Activated T-cell treated with anti-CD3 and anti-CD28 coated beads, Interleukin-2, amount 50 U/mL, for 24 hours (primary cell): ENCODE measurements at regions not wholly inside any gene's neighbourhood (a gene's known extent, or its start where the extent isn't known, plus 50 kb on each side); places are given as distances from the start of the nearest gene placed in this dataset.

Experiments used
- DNase-seq: peaks from one replicate; pipeline ENCODE4 v3.0.0-alpha.2; 2020
- H3K27ac Mint-ChIP-seq: 2 replicates; pipeline ENCODE4 v1.8.0; 2020; ENCODE audit warnings: mild to moderate bottlenecking, mixed read lengths
- H3K27me3 Mint-ChIP-seq: 2 replicates; pipeline ENCODE4 v1.8.0; 2020; ENCODE audit warnings: mixed read lengths
- H3K36me3 Mint-ChIP-seq: 2 replicates; pipeline ENCODE4 v1.8.0; 2020; ENCODE audit warnings: low read depth, mixed read lengths
- H3K4me1 Mint-ChIP-seq: 2 replicates; pipeline ENCODE4 v1.8.0; 2020; ENCODE audit warnings: low read depth, mixed read lengths
- H3K4me3 Mint-ChIP-seq: 2 replicates; pipeline ENCODE4 v1.8.0; 2020; ENCODE audit warnings: mild to moderate bottlenecking, moderate library complexity, mixed read lengths
- H3K9me3 Mint-ChIP-seq: 2 replicates; pipeline ENCODE4 v1.8.0; 2020; ENCODE audit warnings: mixed read lengths

DNA sequence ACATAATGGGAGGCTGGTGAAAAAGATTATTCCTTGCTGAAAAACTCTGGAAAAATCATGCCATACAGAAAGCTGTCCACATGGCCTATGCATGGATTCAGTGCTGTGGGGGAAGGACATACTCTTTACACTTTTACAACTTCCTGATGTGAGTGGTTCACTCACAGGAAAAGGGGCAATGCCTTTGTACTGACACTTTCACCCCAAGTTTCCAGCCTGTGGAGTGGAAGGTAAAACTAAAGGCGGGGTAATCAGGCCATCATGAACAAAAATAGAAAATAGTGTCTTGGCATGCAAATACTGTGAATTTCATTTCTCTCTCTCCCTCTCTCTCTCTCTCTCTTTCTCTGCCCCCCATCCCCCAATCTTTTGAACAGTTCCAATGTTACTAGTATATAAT is 281.8 kb downstream of the ETS1 start:
- Mint-ChIP-seq H3K36me3 (peaks cover 6% of the 10 kb centered on the region), H3K27me3 (no peaks in the 10 kb centered on the region), H3K4me1 (peaks cover 88% of the 10 kb centered on the region)

GRCh38 chr11:128304666-128305485 is 282.5 kb downstream of the ETS1 start:
- H3K9me3 Mint-ChIP-seq, result no peaks in the 10 kb centered on the region
- H3K36me3 Mint-ChIP-seq, result peaks cover 8% of the 10 kb centered on the region
- DNase-seq, result no peak
- no peaks in the 10 kb centered on the region for H3K27me3 Mint-ChIP-seq
- H3K27ac Mint-ChIP-seq, result peak overlapping the region; percentile 95
- H3K4me1 Mint-ChIP-seq, result peaks cover 88% of the 10 kb centered on the region
- peak overlapping the region; percentile 0 for H3K4me3 Mint-ChIP-seq

More for the DNA sequence above, 281.8 kb downstream of the ETS1 start:
- DNase-seq, result no peak
- Mint-ChIP-seq H3K9me3 (no peaks in the 10 kb centered on the region), H3K4me3 (peak overlapping the region; percentile 0), H3K27ac (peak overlapping the region; percentile 95)

DNA sequence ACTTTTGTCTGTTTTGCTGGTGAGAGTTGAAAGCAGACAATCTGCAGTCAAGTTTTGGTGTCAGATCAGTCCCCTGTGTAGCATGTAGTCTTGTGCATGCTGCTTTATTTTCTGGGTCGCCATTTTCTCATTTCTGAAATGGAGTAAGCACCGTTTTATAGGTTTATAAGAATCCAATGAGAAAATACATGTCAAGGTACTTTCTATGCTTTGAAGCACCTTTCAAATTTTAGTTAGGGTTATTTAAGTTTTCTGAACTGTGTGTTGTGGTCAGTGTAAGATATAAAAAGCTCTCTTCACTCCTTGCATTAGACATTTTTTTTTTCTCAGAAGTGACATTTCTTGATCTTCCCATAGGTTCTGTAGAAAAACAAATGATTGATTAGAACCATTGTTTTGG is 283.2 kb downstream of the ETS1 start:
- peaks cover 88% of the 10 kb centered on the region for H3K4me1 Mint-ChIP-seq
- peaks cover 8% of the 10 kb centered on the region for H3K36me3 Mint-ChIP-seq
- no peak for DNase-seq
- H3K4me3 Mint-ChIP-seq, result peak overlapping the region; percentile 1
- H3K27ac Mint-ChIP-seq, result peak overlapping the region; percentile 95
- no peaks in the 10 kb centered on the region for H3K27me3 Mint-ChIP-seq
- H3K9me3 Mint-ChIP-seq, result no peaks in the 10 kb centered on the region

DNA sequence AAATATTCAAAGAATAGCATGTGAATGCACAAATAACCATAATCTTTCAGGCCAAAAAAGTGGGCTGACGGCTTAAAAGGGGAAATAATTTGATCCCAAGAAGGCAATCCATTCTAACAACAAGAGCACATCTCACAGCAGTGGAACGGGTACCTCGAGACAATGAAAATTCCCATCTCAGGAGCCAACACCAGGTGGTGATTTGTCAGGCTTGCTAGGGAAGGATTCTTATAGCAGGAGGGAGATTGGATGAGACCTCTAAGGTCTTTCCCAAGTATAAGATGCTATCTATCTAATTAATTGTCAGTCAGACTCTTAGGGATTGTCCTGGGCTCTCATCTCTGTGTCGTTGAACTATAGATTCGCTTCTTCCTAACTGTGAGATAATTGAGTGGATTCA is 284.0 kb downstream of the ETS1 start:
- Mint-ChIP-seq H3K27me3 (no peaks in the 10 kb centered on the region), H3K36me3 (peaks cover 8% of the 10 kb centered on the region), H3K4me3 (no peak overlapping the region), H3K4me1 (peaks cover 89% of the 10 kb centered on the region), H3K27ac (peak overlapping the region; percentile 95), H3K9me3 (no peaks in the 10 kb centered on the region)
- no peak for DNase-seq

- DNase-seq, result peak; percentile 50
- Mint-ChIP-seq H3K9me3 (no peaks in the 10 kb centered on the region), H3K27me3 (no peaks in the 10 kb centered on the region), H3K4me3 (peak overlapping the region; percentile 80), H3K4me1 (peaks cover 89% of the 10 kb centered on the region), H3K36me3 (peaks cover 8% of the 10 kb centered on the region), H3K27ac (peak overlapping the region; percentile 95)
Observed at GRCh38 chr11:128302425-128303186, 284.8 kb downstream of the ETS1 start.

- no peak for DNase-seq
- H3K9me3 Mint-ChIP-seq, result no peaks in the 10 kb centered on the region
- H3K4me3 Mint-ChIP-seq, result peak overlapping the region; percentile 80
- H3K27ac Mint-ChIP-seq, result peak overlapping the region; percentile 95
- no peaks in the 10 kb centered on the region for H3K27me3 Mint-ChIP-seq
- peaks cover 94% of the 10 kb centered on the region for H3K4me1 Mint-ChIP-seq
- H3K36me3 Mint-ChIP-seq, result peaks cover 12% of the 10 kb centered on the region
Observed at GRCh38 chr11:128301756-128302155, 285.6 kb downstream of the ETS1 start.

DNA sequence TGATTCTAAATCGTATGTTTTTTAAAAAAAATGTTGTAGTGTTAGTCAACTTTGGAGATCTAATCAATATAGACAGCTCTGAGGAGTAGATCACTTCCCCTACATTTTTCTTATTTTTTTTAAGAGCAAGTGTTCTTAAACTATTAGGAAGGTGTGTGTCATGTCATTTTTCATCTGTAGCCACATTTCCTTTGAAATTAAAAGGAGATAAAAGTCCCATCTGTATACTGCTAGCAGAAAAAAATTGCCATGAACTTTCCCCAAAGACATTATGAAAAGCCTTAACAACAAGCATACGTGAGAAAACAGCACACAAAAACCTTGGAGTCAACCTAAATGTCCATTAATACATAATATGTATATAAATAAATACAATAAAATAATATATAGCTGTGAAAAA is 286.6 kb downstream of the ETS1 start:
- Mint-ChIP-seq H3K27ac (peak overlapping the region; percentile 93), H3K4me1 (peaks cover 94% of the 10 kb centered on the region), H3K36me3 (peaks cover 20% of the 10 kb centered on the region), H3K27me3 (no peaks in the 10 kb centered on the region), H3K4me3 (peak overlapping the region; percentile 41), H3K9me3 (no peaks in the 10 kb centered on the region)
- no peak for DNase-seq

- Mint-ChIP-seq H3K4me3 (peak overlapping the region; percentile 43), H3K36me3 (peaks cover 30% of the 10 kb centered on the region), H3K27me3 (no peaks in the 10 kb centered on the region), H3K4me1 (peaks cover 94% of the 10 kb centered on the region), H3K9me3 (peaks cover 4% of the 10 kb centered on the region), H3K27ac (peak overlapping the region; percentile 93)
- DNase-seq, result peak; percentile 56
Observed at GRCh38 chr11:128299132-128299726, 288.1 kb downstream of the ETS1 start.

GRCh38 chr11:128298271-128298670 is 289.1 kb downstream of the ETS1 start:
- Mint-ChIP-seq H3K4me3 (no peak overlapping the region), H3K27me3 (no peaks in the 10 kb centered on the region), H3K9me3 (peaks cover 4% of the 10 kb centered on the region), H3K4me1 (peaks cover 94% of the 10 kb centered on the region), H3K27ac (peak overlapping the region; percentile 93), H3K36me3 (peaks cover 39% of the 10 kb centered on the region)
- DNase-seq, result no peak

DNA sequence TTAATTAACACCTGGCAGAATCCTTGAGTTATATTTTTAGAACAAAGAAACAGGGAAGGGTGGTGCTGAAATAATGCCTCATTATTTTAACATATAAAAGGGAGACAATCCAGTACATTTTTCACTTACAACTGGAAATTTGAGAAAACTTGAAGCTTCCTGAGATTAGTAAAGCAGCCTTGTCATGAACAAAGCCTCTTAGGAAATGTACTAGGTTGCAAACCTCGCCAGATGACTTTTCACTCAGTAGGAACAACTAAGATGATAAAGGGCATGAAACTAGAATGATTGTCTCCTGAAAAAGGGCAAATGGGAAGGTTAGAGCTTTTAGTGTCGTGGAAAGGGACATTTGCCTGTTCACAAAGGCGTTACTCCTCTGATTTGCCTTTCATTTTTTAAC is 289.6 kb downstream of the ETS1 start:
- peaks cover 44% of the 10 kb centered on the region for H3K36me3 Mint-ChIP-seq
- peak overlapping the region; percentile 3 for H3K4me3 Mint-ChIP-seq
- peaks cover 4% of the 10 kb centered on the region for H3K9me3 Mint-ChIP-seq
- peaks cover 94% of the 10 kb centered on the region for H3K4me1 Mint-ChIP-seq
- H3K27ac Mint-ChIP-seq, result peak overlapping the region; percentile 93
- no peaks in the 10 kb centered on the region for H3K27me3 Mint-ChIP-seq
- no peak for DNase-seq

DNA sequence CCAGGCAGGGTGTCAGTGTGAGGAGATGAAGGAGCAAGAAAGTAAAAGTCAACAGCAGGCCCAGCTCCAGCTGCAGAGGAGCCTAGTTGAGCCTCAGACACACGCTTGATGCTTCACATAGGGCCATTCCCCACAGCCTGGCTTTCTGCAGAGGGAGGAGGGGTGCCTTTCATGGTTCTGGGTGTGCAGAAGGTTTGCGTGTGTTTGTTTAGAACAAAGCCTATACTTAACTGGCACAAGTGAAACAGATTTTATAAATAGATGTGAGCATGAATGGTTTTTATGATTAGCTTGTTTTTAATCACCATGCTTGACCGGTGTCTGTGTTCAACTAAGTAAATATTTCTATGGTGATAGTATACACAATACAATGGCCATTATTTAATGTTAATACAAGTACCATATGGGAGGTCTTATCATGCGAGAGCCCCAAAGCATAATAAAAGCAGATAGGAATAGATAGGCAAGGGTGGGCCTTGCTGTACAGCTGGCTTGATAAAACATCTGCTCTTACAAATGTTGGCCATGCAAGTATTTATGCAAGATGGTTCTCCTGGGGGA is 290.2 kb downstream of the ETS1 start:
- Mint-ChIP-seq H3K36me3 (peaks cover 47% of the 10 kb centered on the region), H3K27ac (peak overlapping the region; percentile 93), H3K27me3 (no peaks in the 10 kb centered on the region), H3K4me1 (peaks cover 96% of the 10 kb centered on the region), H3K4me3 (no peak overlapping the region), H3K9me3 (peaks cover 4% of the 10 kb centered on the region)
- peak; percentile 51 for DNase-seq

DNA sequence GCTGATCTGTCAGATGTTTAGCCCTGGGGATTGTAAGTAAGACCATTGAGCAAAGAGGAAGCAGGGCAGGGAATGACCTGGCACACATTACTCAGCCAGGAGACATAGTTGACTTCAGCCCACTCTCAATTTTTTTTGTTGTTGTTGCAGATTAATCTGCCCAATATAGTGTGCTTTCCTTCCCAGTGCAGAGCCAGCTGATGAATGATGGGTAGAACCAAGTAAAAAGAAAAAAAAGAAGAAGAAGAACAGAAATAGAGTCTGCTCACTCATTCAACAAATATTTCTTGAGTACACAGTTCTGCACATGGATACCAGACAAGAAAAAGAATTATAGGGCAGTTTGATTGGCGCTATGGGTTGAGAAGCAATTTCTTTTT is 292.7 kb downstream of the ETS1 start:
- Mint-ChIP-seq H3K27ac (peak overlapping the region; percentile 98), H3K4me3 (no peak overlapping the region), H3K9me3 (peaks cover 4% of the 10 kb centered on the region), H3K27me3 (no peaks in the 10 kb centered on the region), H3K4me1 (peaks cover 99% of the 10 kb centered on the region), H3K36me3 (peaks cover 45% of the 10 kb centered on the region)
- no peak for DNase-seq

GRCh38 chr11:128294001-128294670 is 293.2 kb downstream of the ETS1 start:
- Mint-ChIP-seq H3K4me1 (peaks cover 99% of the 10 kb centered on the region), H3K9me3 (peaks cover 4% of the 10 kb centered on the region), H3K4me3 (no peak overlapping the region), H3K27ac (peak overlapping the region; percentile 98), H3K36me3 (peaks cover 44% of the 10 kb centered on the region), H3K27me3 (no peaks in the 10 kb centered on the region)
- no peak for DNase-seq

DNA sequence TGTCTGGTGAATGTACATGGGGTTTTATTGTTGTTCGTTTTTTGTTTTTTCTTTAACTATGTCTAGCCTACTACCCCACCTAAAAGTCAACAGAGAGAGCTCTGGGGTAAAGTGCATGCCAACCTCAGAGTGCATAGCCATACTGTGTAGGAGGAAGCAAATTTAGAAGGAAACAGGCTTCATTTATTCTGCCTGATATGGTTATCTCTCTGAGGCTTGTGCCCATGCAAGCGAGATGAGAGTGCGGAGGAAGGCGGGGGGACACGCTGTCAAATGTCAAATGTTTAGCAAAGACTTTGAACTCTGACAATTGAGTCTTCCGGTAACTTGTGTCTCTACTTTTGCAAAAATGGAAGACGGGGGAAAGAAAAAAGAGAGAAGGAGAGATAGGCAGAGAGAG is 295.5 kb downstream of the ETS1 start:
- H3K36me3 Mint-ChIP-seq, result peaks cover 41% of the 10 kb centered on the region

More for the DNA sequence above, 295.5 kb downstream of the ETS1 start:
- peak; percentile 66 for DNase-seq
- H3K4me1 Mint-ChIP-seq, result peaks cover 99% of the 10 kb centered on the region
- H3K4me3 Mint-ChIP-seq, result peak overlapping the region; percentile 81
- H3K27me3 Mint-ChIP-seq, result no peaks in the 10 kb centered on the region
- peaks cover 4% of the 10 kb centered on the region for H3K9me3 Mint-ChIP-seq
- H3K27ac Mint-ChIP-seq, result peak overlapping the region; percentile 98
